ENCODE measurements at regions not wholly inside any gene's neighbourhood (a gene's known extent, or its start where the extent isn't known, plus 50 kb on each side); places are given as distances from the start of the nearest gene placed in this dataset.
A peak's percentile ranks its signal among the peaks of the same experiment; 100 is the strongest.

GRCh38 chr15:69517052-69517451, 64.4 kb downstream of the RPLP1 start:
- FAIRE-seq: no peak
- peak; percentile 17 for TF ChIP-seq MAFK (IDR thresholded peaks at IDR 0.05; ENCODE audit: partially characterized antibody)
- TF ChIP-seq SREBF2 (IDR thresholded peaks at IDR 0.05): no peak
- no peak overlapping the region for H3K4me2 ChIP-seq
- WGBS (ENCODE audit: missing lambda C conversion rate): 64% methylated on average over 2 of the region's 2 CpGs
- no peak overlapping the region for H3K4me3 ChIP-seq
- H3K9me3 ChIP-seq: peaks cover 3% of the 10 kb centered on the region; the same call in 2 of the 3 replicates
- ChIA-PET CTCF (interaction anchor here (1.2 to 1.4 kb wide), 3 partner anchors 10 to 41 kb away, joined by 3 to 4 read pairs (median 3); no protein-coding TSS in a partner anchor), POLR2A (no interaction called here)
- no peak for DNase-seq (ENCODE audit: low read depth in 1 of 2, low spot score in 1 of 2)
- no peak for ATAC-seq
- H3K4me1 ChIP-seq: no peaks in the 10 kb centered on the region
- no peak overlapping the region for H3K27ac ChIP-seq

GRCh38 chr15:69518806-69519205, 66.2 kb downstream of the RPLP1 start:
- DNase-seq (ENCODE audit: low read depth in 1 of 2, low spot score in 1 of 2) (no peak), ATAC-seq (no peak), FAIRE-seq (no peak)
- Histone ChIP-seq H3K27ac (no peak overlapping the region), H3K9me3 (peaks cover 3% of the 10 kb centered on the region; the same call in 2 of the 3 replicates), H3K4me2 (no peak overlapping the region), H3K4me1 (peaks cover 7% of the 10 kb centered on the region; the same call in 2 of the 3 replicates), H3K4me3 (no peak overlapping the region)
- 44% methylated on average over 2 of the region's 2 CpGs for WGBS (ENCODE audit: missing lambda C conversion rate)
- no peak for TF ChIP-seq USF2 (IDR thresholded peaks at IDR 0.05)
- no peak for TF ChIP-seq HOXA7 (CRISPR knock-in tag; IDR thresholded peaks at IDR 0.05)
- TF ChIP-seq MAZ (IDR thresholded peaks at IDR 0.05; ENCODE audit: borderline replicate concordance, low read depth, low read length): no peak
- ChIA-PET POLR2A (no interaction called here), CTCF (interaction anchor here (1.4 kb wide), 1 partner anchor 54 kb away, joined by 5 read pairs; no protein-coding TSS in a partner anchor)

- CTCF ChIA-PET: interaction anchor here (0.7 to 1.4 kb wide), 2 partner anchors 9 to 20 kb away, joined by 3 to 4 read pairs; no protein-coding TSS in a partner anchor
- Histone ChIP-seq H3K4me2 (no peak overlapping the region), H3K9me3 (peaks cover 3% of the 10 kb centered on the region; the same call in 2 of the 3 replicates), H3K4me3 (no peak overlapping the region), H3K27ac (no peak overlapping the region), H3K4me1 (peaks cover 11% of the 10 kb centered on the region; the same call in 2 of the 3 replicates)
- FAIRE-seq: peak; percentile 7
- POLR2A ChIA-PET: no interaction called here
- TF ChIP-seq KDM1A (IDR thresholded peaks at IDR 0.05; ENCODE audit: low read depth): no peak
- ATAC-seq: no peak
- DNase-seq (ENCODE audit: low read depth in 1 of 2, low spot score in 1 of 2): no peak
- 2% methylated on average over 1 of the region's 1 CpG for WGBS (ENCODE audit: missing lambda C conversion rate)
Observed at GRCh38 chr15:69520067-69520466, 67.4 kb downstream of the RPLP1 start.

GRCh38 chr15:69522361-69522760, 69.7 kb downstream of the RPLP1 start:
- TF ChIP-seq FOXS1 (CRISPR knock-in tag; IDR thresholded peaks at IDR 0.05) (no peak), SREBF2 (IDR thresholded peaks at IDR 0.05) (no peak), BHLHE40 (IDR thresholded peaks at IDR 0.05; ENCODE audit: low read depth, low read length) (no peak), CBX2 (IDR thresholded peaks at IDR 0.05; ENCODE audit: borderline replicate concordance, low read depth) (no peak)

GRCh38 chr15:69523010-69524001, 70.7 kb downstream of the RPLP1 start:
- Histone ChIP-seq H3K9me3 (no peaks in the 10 kb centered on the region), H3K4me2 (no peak overlapping the region), H3K4me3 (no peak overlapping the region), H3K27ac (peak overlapping the region in 1 of 2 experiments; percentile 42; a peak in 3 of 6 replicates), H3K4me1 (peaks cover 11% of the 10 kb centered on the region; the same call in 2 of the 3 replicates)
- ChIA-PET CTCF (interaction anchor here (0.6 to 2.4 kb wide), 39 partner anchors 8 to 1058 kb away, joined by 3 to 11 read pairs (median 3); partner anchors contain the start of gene TLE3), POLR2A (no interaction called here)
- FAIRE-seq: peak; percentile 68
- peak; percentile 82 for DNase-seq (ENCODE audit: low read depth in 1 of 2, low spot score in 1 of 2)
- peak; percentile 86 to 95 for ATAC-seq
- WGBS (ENCODE audit: missing lambda C conversion rate): 72% methylated on average over 5 of the region's 5 CpGs
- no peak for TF ChIP-seq ZSCAN20 (CRISPR knock-in tag; IDR thresholded peaks at IDR 0.05)
- no peak for TF ChIP-seq POLR2A (IDR thresholded peaks at IDR 0.05; ENCODE audit: low read length)
- peak; percentile 87 for TF ChIP-seq KDM1A (IDR thresholded peaks at IDR 0.05; ENCODE audit: low read depth)
- no peak for TF ChIP-seq ATOH8 (CRISPR knock-in tag; IDR thresholded peaks at IDR 0.05; ENCODE audit: low read depth)
- TF ChIP-seq E2F6 (IDR thresholded peaks at IDR 0.05; ENCODE audit: borderline replicate concordance, low read depth): no peak
- TF ChIP-seq CBX2 (IDR thresholded peaks at IDR 0.05; ENCODE audit: borderline replicate concordance, low read depth): no peak
- TF ChIP-seq RCOR1 (IDR thresholded peaks at IDR 0.05; ENCODE audit: low read depth, low read length): no peak
- TF ChIP-seq HOXA7 (CRISPR knock-in tag; IDR thresholded peaks at IDR 0.05): no peak
- no peak for TF ChIP-seq CEBPB (IDR thresholded peaks at IDR 0.05)
- TF ChIP-seq RFX5 (IDR thresholded peaks at IDR 0.05): no peak
- peak; percentile 91 for TF ChIP-seq CTCF (IDR thresholded peaks at IDR 0.05)

More at GRCh38 chr15:69522361-69522760, 69.7 kb downstream of the RPLP1 start:
- Histone ChIP-seq H3K27ac (no peak overlapping the region), H3K4me3 (no peak overlapping the region), H3K4me1 (peaks cover 11% of the 10 kb centered on the region; the same call in 2 of the 3 replicates), H3K9me3 (no peaks in the 10 kb centered on the region), H3K4me2 (no peak overlapping the region)
- no peak for FAIRE-seq
- ChIA-PET CTCF (interaction anchor here (0.6 to 2.1 kb wide), 22 partner anchors 8 to 1059 kb away, joined by 3 to 7 read pairs (median 4); partner anchors contain the start of gene TLE3), POLR2A (no interaction called here)
- WGBS (ENCODE audit: missing lambda C conversion rate): 92% methylated on average over 2 of the region's 2 CpGs
- no peak for ATAC-seq
- DNase-seq (ENCODE audit: low read depth in 1 of 2, low spot score in 1 of 2): no peak
